NCI-H1417 treated with DMSO at 0.1 percent for 48 hours (cell line): ENCODE measurements at regions not wholly inside any gene's neighbourhood (a gene's known extent, or its start where the extent isn't known, plus 50 kb on each side); places are given as distances from the start of the nearest gene placed in this dataset.
A peak's percentile ranks its signal among the peaks of the same experiment; 100 is the strongest.

Source experiments
- DNase-seq: peaks from one replicate; lab custom pipeline; 2025; lab: John Stamatoyannopoulos, UW

DNA sequence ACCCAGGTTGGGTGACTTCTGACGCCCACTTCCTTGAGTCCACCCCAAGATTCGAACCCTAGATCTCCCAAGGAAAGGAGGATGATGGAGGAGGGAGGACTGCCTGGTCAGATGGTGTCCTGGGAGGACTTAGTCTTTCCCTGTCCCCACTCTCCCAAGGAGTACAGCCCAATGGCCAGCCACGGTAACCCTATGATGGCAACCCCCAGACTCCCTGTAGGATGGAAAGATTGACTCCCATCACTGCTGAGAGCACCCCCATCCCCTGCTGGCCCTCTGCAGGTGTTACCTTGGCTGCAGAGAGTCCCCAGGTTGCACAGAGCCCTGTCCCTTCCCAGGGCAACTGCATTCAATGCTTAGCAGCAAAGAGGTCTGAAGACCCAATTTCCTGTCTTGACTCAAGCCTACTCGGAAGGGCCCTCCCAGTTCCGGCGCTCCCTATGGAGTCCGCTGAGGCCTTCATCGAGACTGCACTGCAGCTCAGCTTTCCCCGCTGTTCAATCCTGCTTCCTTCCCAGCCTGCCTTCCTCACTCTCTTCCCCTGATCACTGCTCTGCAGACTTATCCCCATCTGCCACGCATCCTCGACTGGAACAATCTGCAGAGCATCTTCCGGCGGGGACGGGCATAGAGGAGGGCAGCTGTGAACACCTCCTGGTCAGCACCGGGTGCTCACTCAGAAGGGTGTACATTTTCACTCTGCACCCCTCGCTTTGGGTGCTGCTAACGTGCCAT, 50.8 kb upstream of the OCM2 start:
- DNase-seq, result no peak

DNA sequence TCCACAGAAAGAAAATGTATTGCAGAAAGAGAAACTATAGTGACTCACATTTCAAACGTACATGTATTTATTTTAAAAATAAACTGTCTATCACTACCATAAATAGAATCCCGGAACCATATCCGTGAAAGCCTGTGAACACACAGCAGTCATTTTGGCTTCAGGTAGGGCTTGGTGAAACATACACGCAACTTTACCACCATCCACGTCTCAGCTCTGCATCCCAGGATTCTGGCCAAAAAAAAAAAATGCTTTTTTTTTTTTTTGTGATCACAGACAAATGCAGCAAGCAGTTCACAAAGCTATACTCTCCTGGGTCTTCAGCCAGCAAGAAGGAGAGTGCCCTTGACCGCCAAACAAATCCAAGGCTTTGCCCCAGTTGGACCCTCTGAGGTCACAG, 56.8 kb upstream of the OCM2 start:
- no peak for DNase-seq

GRCh38 chr7:98049034-98049433, 57.6 kb upstream of the LMTK2 start:
- no peak for DNase-seq

DNA sequence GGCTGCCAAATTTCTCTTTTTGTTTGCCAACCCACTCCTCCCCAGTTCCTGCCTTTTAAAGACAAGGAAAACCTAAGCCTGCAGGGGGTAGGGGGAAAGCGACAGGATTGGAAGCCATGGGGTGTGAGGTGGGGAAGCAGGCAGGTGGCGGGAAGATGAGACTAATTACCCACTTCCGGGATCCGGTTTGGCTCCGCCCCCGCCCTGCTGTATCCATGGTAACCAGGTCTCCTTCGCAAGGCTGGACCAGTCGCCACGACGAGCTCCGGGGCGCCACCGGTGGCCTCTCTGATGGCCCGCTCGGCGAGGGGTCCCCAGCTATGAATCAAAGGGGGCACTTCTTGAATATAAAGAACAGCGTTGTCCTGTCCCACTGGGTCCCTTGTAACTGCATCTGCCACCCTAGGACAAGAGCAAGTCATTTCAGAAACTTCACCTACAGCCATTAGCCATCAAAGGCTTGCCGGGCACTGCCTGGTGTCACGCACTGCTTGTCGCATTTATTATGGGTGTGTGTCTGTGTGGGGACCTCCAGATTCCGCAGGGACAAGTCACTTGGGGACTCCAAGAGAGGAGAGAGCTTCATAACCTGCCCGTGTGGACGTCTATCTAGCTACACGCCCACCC, 55.4 kb upstream of the LMTK2 start:
- DNase-seq, result peak; percentile 88

DNA sequence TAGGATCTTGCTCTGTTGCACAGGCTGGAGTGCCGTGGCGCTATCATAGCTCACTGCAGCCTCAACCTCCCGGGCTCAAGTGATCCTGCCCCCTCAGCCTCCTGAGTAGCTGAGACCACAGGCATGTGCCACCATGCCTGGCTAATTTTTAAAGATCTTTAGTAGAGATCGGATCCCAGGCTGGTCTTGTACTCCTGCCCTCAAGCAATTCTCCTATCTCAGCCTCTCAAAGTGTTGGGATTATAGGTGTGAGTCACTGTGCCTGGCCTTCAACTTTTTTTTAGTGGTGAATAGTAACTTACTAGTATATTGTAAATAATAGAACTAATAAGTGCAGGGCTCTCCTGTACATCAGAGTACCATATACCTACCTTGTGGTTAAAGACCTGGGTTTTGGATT, 52.1 kb upstream of the LMTK2 start:
- no peak for DNase-seq

DNA sequence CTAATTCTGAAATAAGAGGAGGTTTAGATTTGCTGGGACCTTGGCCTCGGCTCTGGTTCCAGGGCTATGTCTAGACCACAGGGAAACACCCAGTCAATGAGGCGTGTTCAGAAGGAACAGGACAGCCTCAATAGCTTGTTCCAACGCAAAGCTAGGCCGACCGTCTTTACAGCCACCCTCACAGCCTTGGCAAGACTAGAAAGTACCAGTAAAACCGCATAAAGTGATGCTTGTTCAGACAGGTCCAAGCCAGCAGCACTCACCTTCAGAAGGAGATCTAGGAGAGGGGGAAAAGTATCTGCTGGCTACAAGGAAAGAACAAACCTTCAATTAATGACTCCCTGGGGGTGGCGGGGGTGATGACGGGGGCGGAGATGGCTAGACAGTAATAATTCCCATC, 50.1 kb upstream of the LMTK2 start:
- no peak for DNase-seq
